ENCODE measurements at regions not wholly inside any gene's neighbourhood (a gene's known extent, or its start where the extent isn't known, plus 50 kb on each side); places are given as distances from the start of the nearest gene placed in this dataset.

DNA sequence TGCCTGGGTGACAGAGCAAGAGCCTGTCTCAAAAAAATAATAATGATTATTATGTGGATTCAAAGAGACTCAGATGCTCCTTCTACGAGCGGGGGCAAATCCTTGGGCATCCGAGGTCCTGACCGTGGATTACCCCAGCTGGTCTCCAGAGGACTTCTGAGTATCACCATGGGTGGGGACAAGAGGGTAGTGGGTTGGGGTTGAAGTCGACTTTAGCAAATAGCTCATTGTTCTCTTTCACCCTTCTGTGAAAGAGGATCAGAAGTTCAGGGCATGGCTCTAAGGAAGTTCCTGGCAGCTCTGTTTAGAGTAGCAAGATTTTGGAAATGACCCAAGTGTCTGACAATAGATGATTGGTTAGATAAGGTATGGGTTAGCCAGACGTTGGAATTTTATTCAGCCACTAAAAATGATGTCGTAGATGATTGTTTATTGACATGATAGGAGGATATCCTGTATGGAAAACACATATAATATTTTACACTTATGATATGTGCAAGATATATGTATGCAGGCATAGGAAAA, 59.0 kb upstream of the SPRED2 start (continued):
- TF ChIP-seq ZNF891 (CRISPR knock-in tag; IDR thresholded peaks at IDR 0.05) = no peak

DNA sequence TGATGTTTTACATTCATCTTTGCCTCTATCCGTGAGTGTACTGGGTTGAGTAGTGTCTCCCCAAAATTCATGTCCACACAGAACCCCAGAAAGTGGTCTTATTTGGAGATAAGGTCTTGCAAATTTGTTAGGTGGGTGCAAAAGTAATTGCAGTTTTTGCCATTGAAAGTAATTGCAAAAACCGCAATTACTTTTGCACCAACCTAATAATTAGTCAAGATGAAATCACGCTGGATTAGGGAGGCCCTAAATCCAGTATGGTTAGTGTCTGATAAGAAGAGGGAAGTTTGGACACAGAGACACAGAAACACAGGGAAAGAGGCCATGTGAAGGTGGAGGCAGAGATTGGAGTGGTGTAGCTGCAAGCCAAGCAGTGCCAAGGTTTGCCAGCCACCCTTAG, 57.8 kb upstream of the SPRED2 start:
- CTCF ChIA-PET (ENCODE audit: low intra/inter-chr PET ratio, low total read pairs) = no interaction called here
- in situ Hi-C loops (cut with HindIII; ENCODE audit: extremely low pct_ligation_motif_present, low pct_unique_long_range_greater_than_20kb) (no loop called here), intact Hi-C loops (cut with micrococcal nuclease; ENCODE audit: unreplicated experiment) (no loop called here)
- Histone ChIP-seq H2AFZ (ENCODE audit: low read length) (no peak overlapping the region), H3K27me3 (ENCODE audit: control insufficient read depth in 1 of 2, insufficient read depth in 2 of 2, low read length in 2 of 2) (no peaks in the 10 kb centered on the region), H3K4me1 (ENCODE audit: insufficient read depth, low read length) (peaks cover 20% of the 10 kb centered on the region), H3K9me3 (ENCODE audit: low read length) (no peaks in the 10 kb centered on the region), H3K4me2 (ENCODE audit: low read depth, low read length) (no peak overlapping the region), H3K36me3 (replicated peaks in 1 of 2; ENCODE audit: control insufficient read depth in 1 of 2, insufficient read depth in 2 of 2, low read length in 2 of 2) (no peaks in the 10 kb centered on the region), H3K9ac (ENCODE audit: insufficient read depth, low read depth, low read length) (no peak overlapping the region), H3K4me3 (replicated peaks in 1 of 3; ENCODE audit: insufficient read depth in 1 of 3, low read depth in 2 of 3, low read length in 3 of 3) (no peak overlapping the region), H3K27ac (ENCODE audit: extremely low read length, insufficient read depth, low read length) (no peak overlapping the region), H4K20me1 (ENCODE audit: insufficient read depth, low read length) (no peaks in the 10 kb centered on the region), H3K79me2 (ENCODE audit: insufficient read depth, low read length) (no peaks in the 10 kb centered on the region)
- ATAC-seq = no peak
- 78% methylated on average over 3 of the region's 3 CpGs for WGBS (ENCODE audit: low lambda C conversion rate)
- POLR2A ChIA-PET = no interaction called here
- no peak for DNase-seq (ENCODE audit: low spot score)
- FAIRE-seq = no peak
- no TSS peak for BruUV-seq (replicated peaks)
- TF ChIP-seq, protein P1, sequence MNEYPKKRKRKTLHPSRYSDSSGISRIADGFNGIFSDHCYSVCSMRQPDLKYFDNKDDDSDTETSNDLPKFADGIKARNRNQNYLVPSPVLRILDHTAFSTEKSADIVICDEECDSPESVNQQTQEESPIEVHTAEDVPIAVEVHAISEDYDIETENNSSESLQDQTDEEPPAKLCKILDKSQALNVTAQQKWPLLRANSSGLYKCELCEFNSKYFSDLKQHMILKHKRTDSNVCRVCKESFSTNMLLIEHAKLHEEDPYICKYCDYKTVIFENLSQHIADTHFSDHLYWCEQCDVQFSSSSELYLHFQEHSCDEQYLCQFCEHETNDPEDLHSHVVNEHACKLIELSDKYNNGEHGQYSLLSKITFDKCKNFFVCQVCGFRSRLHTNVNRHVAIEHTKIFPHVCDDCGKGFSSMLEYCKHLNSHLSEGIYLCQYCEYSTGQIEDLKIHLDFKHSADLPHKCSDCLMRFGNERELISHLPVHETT (CRISPR knock-in tag; conservative IDR thresholded peaks at IDR 0.05) = no peak
- TF ChIP-seq, protein P2, sequence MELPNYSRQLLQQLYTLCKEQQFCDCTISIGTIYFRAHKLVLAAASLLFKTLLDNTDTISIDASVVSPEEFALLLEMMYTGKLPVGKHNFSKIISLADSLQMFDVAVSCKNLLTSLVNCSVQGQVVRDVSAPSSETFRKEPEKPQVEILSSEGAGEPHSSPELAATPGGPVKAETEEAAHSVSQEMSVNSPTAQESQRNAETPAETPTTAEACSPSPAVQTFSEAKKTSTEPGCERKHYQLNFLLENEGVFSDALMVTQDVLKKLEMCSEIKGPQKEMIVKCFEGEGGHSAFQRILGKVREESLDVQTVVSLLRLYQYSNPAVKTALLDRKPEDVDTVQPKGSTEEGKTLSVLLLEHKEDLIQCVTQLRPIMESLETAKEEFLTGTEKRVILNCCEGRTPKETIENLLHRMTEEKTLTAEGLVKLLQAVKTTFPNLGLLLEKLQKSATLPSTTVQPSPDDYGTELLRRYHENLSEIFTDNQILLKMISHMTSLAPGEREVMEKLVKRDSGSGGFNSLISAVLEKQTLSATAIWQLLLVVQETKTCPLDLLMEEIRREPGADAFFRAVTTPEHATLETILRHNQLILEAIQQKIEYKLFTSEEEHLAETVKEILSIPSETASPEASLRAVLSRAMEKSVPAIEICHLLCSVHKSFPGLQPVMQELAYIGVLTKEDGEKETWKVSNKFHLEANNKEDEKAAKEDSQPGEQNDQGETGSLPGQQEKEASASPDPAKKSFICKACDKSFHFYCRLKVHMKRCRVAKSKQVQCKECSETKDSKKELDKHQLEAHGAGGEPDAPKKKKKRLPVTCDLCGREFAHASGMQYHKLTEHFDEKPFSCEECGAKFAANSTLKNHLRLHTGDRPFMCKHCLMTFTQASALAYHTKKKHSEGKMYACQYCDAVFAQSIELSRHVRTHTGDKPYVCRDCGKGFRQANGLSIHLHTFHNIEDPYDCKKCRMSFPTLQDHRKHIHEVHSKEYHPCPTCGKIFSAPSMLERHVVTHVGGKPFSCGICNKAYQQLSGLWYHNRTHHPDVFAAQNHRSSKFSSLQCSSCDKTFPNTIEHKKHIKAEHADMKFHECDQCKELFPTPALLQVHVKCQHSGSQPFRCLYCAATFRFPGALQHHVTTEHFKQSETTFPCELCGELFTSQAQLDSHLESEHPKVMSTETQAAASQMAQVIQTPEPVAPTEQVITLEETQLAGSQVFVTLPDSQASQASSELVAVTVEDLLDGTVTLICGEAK (IDR thresholded peaks at IDR 0.05) = peak; percentile 72
- TF ChIP-seq, protein P2 (CRISPR knock-in tag; IDR thresholded peaks at IDR 0.05) = no peak
